AG08396 (cell line): ENCODE measurements at regions not wholly inside any gene's neighbourhood (a gene's known extent, or its start where the extent isn't known, plus 50 kb on each side); places are given as distances from the start of the nearest gene placed in this dataset.
"Not testable (repeated sequence)": the region's sequence is repeated elsewhere in the genome, so short reads cannot be mapped to it uniquely, and the experiment has no call there.

Source experiments
- DNase-seq: peaks from one replicate; pipeline ENCODE4 v3.0.0; 2012; ENCODE audit warnings: low spot score, mixed read lengths

DNA sequence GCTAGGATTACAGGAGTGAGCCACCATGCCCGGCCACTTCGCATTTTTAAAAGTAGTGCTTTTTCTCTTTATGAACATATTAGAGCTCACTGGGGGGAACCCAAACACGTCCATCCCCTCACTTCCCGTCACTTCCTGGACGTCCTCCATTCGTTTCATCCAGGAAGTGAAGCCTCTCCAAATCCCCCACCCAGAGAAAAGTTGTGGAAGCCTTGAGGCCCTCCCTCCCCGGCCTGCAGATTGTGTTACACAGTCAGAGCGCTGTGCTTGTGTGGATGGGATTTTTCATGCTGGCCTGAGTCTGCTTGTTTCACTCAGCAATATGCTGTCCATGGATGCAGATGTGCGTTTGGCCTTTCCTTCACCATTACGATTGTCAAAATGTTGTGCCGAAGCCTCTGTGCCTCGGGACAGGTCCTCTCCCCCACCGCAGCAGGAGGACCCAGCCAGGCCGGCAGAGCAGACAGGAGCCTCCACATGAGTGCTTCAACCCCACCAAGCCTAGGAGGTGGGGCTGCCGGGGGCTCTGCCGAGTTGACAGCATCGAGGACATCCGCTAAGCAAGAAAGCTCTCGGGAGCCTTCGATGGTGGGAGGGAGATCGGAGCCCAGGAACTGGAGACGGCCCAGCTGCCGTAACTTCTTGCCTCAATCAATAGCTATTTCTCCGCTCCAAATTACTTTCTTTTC is 121.6 kb upstream of the PPP1R26 start:
- no peak for DNase-seq

DNA sequence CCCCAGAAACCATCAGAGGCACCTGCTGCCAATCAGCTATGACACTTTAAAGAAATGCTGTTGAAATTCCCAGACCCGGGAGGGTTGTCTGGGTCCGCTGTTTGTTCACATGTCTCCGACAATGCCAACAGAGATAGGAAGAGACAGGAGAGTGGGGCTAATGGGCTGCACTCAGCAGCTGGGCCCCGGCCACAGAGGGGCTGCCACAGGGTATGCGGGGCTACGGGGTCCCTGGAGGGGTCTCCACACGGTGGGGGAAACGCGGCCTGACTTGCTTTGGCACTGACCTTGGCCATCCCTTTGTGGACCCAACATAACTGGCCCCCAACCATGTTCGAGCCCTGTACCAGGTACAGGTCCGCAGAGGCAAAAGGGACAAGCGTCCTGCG is 121.0 kb upstream of the PPP1R26 start:
- DNase-seq = no peak

DNA sequence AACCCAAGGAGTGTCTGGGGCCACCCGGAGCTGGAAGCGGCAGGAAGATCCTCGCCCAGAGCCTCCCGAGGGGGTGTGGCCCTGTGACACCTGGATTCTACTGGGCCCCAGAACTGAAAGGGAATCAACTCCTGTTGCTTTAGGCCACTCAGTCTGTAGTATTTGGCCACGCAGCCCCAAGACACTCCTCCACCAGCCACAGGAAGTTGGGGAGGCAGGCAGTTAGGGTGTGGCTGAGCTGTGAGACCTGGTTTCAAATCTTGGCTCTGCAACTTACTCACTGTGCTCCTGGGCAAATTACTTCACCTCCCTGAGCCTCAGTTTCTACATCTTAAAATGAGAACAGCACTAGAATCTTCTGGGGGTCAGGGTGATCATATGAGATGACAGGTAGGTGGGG is 119.8 kb upstream of the PPP1R26 start:
- no peak for DNase-seq

- DNase-seq = no peak
Measured at GRCh38 chr9:135360617-135361016, 119.0 kb upstream of the PPP1R26 start.

- DNase-seq = not testable (repeated sequence)
Measured at GRCh38 chr9:135361668-135362067, 117.9 kb upstream of the PPP1R26 start.

DNA sequence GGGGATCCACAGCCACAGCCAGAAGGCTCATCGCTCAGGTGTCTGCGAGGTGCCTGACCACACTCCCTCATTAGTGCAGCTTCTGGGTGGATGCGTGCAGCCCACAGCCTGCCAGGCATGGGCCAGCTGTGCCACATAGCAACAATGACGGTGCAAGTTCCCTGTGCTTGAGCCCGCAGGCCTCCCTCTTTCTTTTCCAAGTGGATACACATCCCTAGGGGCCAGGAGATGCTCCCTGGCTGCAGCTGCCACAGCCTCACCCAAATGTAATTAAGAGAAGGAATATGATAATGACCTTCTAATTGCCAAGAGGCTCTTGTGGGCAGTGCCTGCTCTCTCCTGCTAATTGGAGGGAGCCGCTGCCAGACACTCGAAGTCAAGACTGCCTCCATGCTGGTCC is 116.0 kb upstream of the PPP1R26 start:
- no peak for DNase-seq

- DNase-seq = no peak
Measured at GRCh38 chr9:135365013-135365768, 114.4 kb upstream of the PPP1R26 start.

GRCh38 chr9:135366104-135366503 is 113.5 kb upstream of the PPP1R26 start:
- no peak for DNase-seq

- no peak for DNase-seq
Measured at GRCh38 chr9:135369412-135369990, 110.1 kb upstream of the PPP1R26 start.

- no peak for DNase-seq
Measured at GRCh38 chr9:135370411-135371375, 108.9 kb upstream of the PPP1R26 start.

DNA sequence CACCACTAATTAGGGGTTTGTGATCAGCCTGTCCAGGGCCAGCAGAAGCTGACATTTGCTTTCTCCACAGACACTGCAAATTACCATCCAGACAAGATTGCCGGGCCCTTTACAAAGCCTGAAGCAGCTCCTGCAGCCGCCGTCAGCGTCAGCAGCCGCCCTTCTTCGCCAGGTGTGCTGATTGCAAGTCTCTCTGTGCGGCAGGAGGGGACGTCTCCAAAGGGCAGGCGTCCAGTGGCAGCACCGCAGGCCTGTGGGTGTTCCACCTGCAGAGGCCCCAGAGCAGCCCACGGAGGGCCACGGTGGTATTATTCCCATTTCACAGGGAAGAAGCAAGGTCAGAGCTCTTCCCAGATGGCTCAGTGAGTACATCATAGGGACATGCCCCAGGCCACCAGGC is 108.0 kb upstream of the PPP1R26 start:
- no peak for DNase-seq

DNA sequence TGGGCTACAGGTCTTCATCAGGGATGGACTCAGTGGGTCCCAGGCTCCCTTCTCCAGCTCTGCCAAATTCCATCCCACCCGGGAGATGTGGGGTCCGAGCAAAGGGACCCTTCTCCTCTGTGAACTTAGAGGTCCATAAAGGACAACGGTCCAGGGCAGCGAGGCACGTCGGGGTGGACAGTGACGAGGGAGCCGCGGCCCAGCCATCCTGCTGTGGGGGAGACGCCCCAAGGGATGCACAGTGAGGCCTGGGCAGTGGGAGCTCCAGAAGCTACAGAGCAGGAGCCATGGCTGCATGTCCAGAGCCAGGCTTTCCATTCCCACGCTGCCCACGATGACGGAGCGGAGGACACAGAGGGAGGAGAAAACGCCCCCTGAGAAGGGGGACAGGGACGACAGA is 107.5 kb upstream of the PPP1R26 start:
- DNase-seq = no peak

DNA sequence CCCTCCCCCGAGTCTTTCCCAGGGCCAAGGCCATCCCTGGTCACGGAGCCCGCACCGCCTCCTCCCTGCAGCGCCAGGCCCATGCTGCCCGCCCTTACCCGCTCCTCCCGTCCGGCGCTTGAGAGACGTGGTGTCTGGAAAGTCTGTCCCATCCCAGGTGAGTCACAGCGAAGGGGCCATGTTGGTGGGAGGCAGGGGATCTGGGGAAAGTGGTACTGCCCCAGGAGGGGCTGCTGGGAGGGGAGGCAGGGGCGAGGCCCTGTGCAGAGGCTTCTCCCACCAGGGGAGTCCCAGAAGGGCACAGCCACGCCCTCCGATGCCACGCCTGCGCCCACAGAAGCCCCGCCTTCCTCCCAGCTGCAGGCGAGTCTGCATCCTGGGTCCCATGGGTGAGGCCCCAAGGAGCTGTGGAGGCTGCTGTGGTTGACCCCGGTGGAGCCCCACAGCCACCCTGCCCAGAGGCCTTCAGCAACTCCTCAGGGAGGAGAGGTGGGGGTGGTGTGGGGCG is 107.0 kb upstream of the PPP1R26 start:
- DNase-seq = no peak

DNA sequence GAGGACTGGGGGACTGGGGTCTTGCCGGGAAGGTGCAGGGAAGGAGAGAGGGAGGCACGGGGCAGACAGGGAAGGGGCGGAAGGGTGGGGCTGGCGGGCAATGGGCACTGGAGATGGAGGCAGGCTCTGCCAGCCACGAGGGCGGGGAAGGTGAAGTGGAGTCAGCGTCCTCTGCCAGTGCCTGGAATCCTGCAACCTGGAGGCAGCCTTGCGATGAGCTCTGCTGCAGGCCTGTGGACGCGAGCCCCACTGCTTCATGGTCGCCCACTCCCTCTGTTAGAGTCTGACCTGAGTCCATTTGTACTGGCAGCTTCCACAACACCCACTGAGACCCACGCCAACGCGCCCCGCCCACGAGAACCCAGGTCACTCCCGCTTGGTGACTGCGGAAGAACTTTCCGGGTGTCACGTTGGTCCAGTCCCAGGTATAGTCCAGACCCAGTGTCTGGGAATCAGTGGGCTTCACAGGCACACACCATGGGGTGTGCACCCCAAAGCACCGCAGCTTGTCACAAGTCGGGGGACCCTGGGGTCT is 106.4 kb upstream of the PPP1R26 start:
- no peak for DNase-seq

- no peak for DNase-seq
Measured at GRCh38 chr9:135373820-135374219, 105.8 kb upstream of the PPP1R26 start.

GRCh38 chr9:135374591-135374990 is 105.0 kb upstream of the PPP1R26 start:
- no peak for DNase-seq

GRCh38 chr9:135375001-135375400 is 104.6 kb upstream of the PPP1R26 start:
- no peak for DNase-seq

DNA sequence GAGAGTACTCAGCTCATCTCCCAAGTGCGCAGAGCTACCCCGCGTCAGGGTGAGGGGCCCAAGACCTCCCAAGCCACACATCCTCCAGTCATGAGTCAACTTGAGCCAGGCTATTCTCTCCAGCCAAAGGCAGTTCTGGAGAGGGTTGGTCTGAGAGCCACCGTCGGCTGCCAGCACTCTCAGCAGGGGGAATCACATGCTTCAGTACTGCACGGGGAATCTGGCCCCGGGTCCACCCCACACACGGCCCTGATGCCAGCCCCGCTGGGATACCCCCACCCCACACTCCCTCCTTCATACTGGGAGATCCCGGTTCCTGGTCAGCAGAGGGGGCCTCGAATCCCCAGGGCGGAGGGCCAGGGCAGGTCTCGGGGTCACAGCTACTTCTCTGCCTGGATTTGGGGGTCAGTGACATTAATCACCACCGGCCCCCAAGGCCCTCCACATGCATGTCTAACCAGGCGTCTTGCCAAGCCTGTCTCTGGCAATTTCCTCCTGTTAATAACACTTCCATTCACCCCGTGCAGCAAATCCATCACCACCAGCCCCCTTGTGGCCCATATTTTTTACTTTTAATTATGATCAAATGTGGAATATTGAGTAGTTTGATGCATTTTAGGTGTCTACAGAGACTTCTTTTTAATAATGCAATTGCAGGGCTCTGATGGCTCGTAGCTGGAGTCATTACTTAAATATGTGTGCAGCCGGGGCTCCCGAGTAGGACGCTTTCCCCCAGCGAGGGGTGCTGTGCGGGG is 102.9 kb upstream of the PPP1R26 start:
- DNase-seq = no peak

DNA sequence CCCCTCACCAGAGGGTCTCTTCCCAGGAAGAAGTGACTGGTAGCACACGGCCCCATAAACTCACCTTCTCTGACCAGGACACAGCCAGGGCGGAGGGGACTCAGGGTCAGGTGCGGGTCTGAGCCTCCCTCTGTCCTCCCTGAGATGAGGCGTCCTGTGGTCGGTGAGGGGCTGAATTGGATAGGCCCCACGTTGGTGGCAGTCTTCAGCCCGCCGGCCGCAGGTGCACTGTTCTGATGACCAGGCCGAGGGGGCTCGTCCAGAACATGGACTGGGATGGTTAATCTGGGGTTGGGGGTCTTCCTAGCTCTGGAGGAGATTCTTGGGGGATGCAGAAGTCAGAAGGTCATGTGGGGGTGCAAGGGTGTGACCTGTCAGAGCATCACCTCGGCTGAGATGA is 102.2 kb upstream of the PPP1R26 start:
- no peak for DNase-seq

DNA sequence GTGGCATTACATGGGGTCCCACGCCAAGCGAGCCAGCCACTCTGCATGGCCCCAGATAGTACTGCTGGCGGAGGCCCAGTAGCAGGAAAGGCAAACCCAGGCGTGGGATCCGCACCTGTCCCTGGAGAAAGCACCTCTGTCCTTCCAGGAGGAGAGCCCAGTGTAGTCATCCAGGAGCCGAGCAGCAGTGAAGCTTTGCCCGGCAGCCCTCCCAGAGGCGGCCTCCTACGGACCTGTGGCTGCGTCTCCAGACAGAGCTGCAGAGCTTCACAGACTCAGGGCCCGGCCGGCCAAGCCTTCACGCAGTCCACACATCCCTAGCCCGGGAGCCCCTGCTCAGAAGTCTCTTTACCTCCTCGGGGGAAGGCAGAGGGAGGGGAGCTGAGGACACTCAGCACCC is 100.8 kb upstream of the PPP1R26 start:
- DNase-seq = no peak
